ENCODE measurements at regions not wholly inside any gene's neighbourhood (a gene's known extent, or its start where the extent isn't known, plus 50 kb on each side); places are given as distances from the start of the nearest gene placed in this dataset.

DNA sequence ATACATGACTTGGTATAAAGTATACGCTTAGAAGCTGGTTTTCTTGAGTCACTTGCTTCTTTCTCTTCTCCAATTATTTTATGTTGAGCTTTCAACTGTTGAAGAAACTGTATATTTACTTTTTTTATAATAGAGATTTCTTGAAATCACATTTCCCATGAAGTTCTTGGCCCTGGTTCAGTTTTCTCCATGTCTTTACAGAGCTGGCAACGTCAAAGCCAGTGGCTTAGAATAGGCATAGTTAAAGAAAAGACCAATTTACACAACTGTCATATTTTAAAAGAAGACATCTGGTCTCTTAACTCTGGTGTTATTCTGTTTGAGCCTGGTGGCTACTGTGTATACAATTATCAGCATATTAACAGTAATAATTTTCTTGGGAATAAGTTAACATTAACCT lies 1249.3 kb downstream of the CDH12 start (continued):
- no peak for TF ChIP-seq LRRFIP1 (CRISPR knock-in tag; conservative IDR thresholded peaks at IDR 0.05)
- TF ChIP-seq CBX5 (CRISPR knock-in tag; IDR thresholded peaks at IDR 0.05; ENCODE audit: borderline replicate concordance): no peak
- TF ChIP-seq POLR2AphosphoS5 (IDR thresholded peaks at IDR 0.05; ENCODE audit: low read depth, low read length): no peak

DNA sequence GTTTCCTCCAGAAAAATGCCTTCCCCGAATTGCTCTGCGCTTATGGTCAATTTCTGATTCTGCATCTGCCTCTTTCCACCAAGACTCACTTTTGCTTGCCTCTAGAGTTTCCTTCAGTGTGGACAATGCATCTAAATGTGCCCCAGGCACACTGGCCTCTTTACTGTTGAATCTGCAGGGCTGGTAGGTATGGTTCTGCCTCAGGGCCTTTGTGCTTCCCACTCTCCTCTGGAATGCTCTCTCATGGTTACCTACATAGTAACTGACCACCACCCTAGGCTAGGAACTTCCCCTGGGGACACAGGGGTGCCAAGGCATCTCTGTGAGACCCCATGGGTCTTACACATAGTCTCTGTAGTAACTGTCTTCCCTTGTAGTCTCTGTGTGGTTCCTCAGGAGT lies 1258.6 kb downstream of the CDH12 start:
- intact Hi-C loops (cut with micrococcal nuclease; ENCODE audit: unreplicated experiment): no loop called here
- Histone ChIP-seq H3K4me1 (ENCODE audit: insufficient read depth, low read length) (no peaks in the 10 kb centered on the region), H3K27ac (ENCODE audit: extremely low read length, insufficient read depth, low read length) (no peak overlapping the region), H3K27me3 (ENCODE audit: control insufficient read depth in 1 of 2, insufficient read depth in 2 of 2, low read length in 2 of 2) (no peaks in the 10 kb centered on the region), H3K79me2 (ENCODE audit: insufficient read depth, low read length) (no peaks in the 10 kb centered on the region), H2AFZ (ENCODE audit: low read length) (no peak overlapping the region), H3K4me2 (ENCODE audit: low read depth, low read length) (no peak overlapping the region), H4K20me1 (ENCODE audit: insufficient read depth, low read length) (no peaks in the 10 kb centered on the region), H3K9me3 (ENCODE audit: low read length) (no peaks in the 10 kb centered on the region), H3K36me3 (replicated peaks in 1 of 2; ENCODE audit: control insufficient read depth in 1 of 2, insufficient read depth in 2 of 2, low read length in 2 of 2) (no peaks in the 10 kb centered on the region), H3K4me3 (replicated peaks in 1 of 3; ENCODE audit: insufficient read depth in 1 of 3, low read depth in 2 of 3, low read length in 3 of 3) (no peak overlapping the region), H3K9ac (ENCODE audit: insufficient read depth, low read depth, low read length) (no peak overlapping the region)
- POLR2A ChIA-PET: no interaction called here
- BruUV-seq (replicated peaks): no TSS peak
- FAIRE-seq (no peak), DNase-seq (ENCODE audit: low spot score) (no peak), ATAC-seq (no peak)
- in situ Hi-C loops (cut with HindIII; ENCODE audit: extremely low pct_ligation_motif_present, low pct_unique_long_range_greater_than_20kb): no loop called here
- 18% methylated on average over 2 of the region's 2 CpGs for WGBS (ENCODE audit: low lambda C conversion rate)
- CTCF ChIA-PET (ENCODE audit: low intra/inter-chr PET ratio, low total read pairs): no interaction called here
- TF ChIP-seq TEAD3 (CRISPR knock-in tag; optimal IDR thresholded peaks at IDR 0.05; ENCODE audit: borderline replicate concordance): no peak
- TF ChIP-seq ZNF556 (CRISPR knock-in tag; IDR thresholded peaks at IDR 0.05; ENCODE audit: borderline replicate concordance): no peak
- TF ChIP-seq E2F1 (CRISPR knock-in tag; IDR thresholded peaks at IDR 0.05): no peak
- no peak for TF ChIP-seq MED1 (CRISPR knock-in tag; IDR thresholded peaks at IDR 0.05)
- TF ChIP-seq RCOR2 (CRISPR knock-in tag; IDR thresholded peaks at IDR 0.05): no peak
- no peak for TF ChIP-seq ZFP37 (CRISPR knock-in tag; IDR thresholded peaks at IDR 0.05; ENCODE audit: borderline replicate concordance)
- TF ChIP-seq SMAD9 (CRISPR knock-in tag; IDR thresholded peaks at IDR 0.05): no peak
- no peak for TF ChIP-seq MAF1 (CRISPR knock-in tag; IDR thresholded peaks at IDR 0.05; ENCODE audit: borderline replicate concordance)
- no peak for TF ChIP-seq FIP1L1 (IDR thresholded peaks at IDR 0.05; ENCODE audit: borderline replicate concordance, insufficient read depth, low read depth, low read length)
- no peak for TF ChIP-seq ZNF547 (CRISPR knock-in tag; IDR thresholded peaks at IDR 0.05)
- TF ChIP-seq, protein P1, sequence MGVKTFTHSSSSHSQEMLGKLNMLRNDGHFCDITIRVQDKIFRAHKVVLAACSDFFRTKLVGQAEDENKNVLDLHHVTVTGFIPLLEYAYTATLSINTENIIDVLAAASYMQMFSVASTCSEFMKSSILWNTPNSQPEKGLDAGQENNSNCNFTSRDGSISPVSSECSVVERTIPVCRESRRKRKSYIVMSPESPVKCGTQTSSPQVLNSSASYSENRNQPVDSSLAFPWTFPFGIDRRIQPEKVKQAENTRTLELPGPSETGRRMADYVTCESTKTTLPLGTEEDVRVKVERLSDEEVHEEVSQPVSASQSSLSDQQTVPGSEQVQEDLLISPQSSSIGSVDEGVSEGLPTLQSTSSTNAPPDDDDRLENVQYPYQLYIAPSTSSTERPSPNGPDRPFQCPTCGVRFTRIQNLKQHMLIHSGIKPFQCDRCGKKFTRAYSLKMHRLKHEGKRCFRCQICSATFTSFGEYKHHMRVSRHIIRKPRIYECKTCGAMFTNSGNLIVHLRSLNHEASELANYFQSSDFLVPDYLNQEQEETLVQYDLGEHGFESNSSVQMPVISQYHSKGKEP (CRISPR knock-in tag; IDR thresholded peaks at IDR 0.05): no peak
- TF ChIP-seq RELA (CRISPR knock-in tag; IDR thresholded peaks at IDR 0.05): no peak
- TF ChIP-seq, protein P2, sequence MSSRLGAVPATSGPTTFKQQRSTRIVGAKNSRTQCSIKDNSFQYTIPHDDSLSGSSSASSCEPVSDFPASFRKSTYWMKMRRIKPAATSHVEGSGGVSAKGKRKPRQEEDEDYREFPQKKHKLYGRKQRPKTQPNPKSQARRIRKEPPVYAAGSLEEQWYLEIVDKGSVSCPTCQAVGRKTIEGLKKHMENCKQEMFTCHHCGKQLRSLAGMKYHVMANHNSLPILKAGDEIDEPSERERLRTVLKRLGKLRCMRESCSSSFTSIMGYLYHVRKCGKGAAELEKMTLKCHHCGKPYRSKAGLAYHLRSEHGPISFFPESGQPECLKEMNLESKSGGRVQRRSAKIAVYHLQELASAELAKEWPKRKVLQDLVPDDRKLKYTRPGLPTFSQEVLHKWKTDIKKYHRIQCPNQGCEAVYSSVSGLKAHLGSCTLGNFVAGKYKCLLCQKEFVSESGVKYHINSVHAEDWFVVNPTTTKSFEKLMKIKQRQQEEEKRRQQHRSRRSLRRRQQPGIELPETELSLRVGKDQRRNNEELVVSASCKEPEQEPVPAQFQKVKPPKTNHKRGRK (CRISPR knock-in tag; IDR thresholded peaks at IDR 0.05): no peak
- no peak for TF ChIP-seq ZNF768 (CRISPR knock-in tag; IDR thresholded peaks at IDR 0.05)
- TF ChIP-seq PCBP1 (IDR thresholded peaks at IDR 0.05; ENCODE audit: borderline replicate concordance, low read depth, low read length): no peak
- no peak for TF ChIP-seq FOXC1 (CRISPR knock-in tag; IDR thresholded peaks at IDR 0.05; ENCODE audit: borderline replicate concordance)
